Activated B cell treated with CpG ODN at 0.5 μM for 24 hours (primary cell): ENCODE measurements at regions not wholly inside any gene's neighbourhood (a gene's known extent, or its start where the extent isn't known, plus 50 kb on each side); places are given as distances from the start of the nearest gene placed in this dataset.

Experiments used
- ATAC-seq: fragments of 200-7000 bp; cut with Tn5 transposase; one replicate; pipeline ENCODE4 v1.10.0; 2021; ENCODE audit warnings: low read depth, mild to moderate bottlenecking, moderate library complexity
- CTCF ChIA-PET: fragments of 350-600 bp; sonication (Branson Sonifier 250); formaldehyde crosslinking; loops from one replicate; lab custom pipeline; 2021; ENCODE audit warnings: antibody characterized with exemption; lab: Charles Lee
- POLR2A ChIA-PET: fragments of 350-600 bp; sonication (Branson Sonifier 250); formaldehyde crosslinking; loops from one replicate; lab custom pipeline; 2021; ENCODE audit warnings: antibody characterized with exemption; lab: Charles Lee
- DNase-seq: peaks from one replicate; pipeline ENCODE4 v3.0.0; 2022
- H3K27ac Mint-ChIP-seq: one replicate; pipeline ENCODE4 v1.8.0; 2020; ENCODE audit warnings: mixed read lengths
- H3K27me3 Mint-ChIP-seq: one replicate; pipeline ENCODE4 v1.8.0; 2021; ENCODE audit warnings: mixed read lengths
- H3K36me3 Mint-ChIP-seq: one replicate; pipeline ENCODE4 v1.8.0; 2021; ENCODE audit warnings: low read depth, mixed read lengths
- H3K4me1 Mint-ChIP-seq: one replicate; pipeline ENCODE4 v1.8.0; 2021; ENCODE audit warnings: mixed read lengths
- H3K4me3 Mint-ChIP-seq: one replicate; pipeline ENCODE4 v1.8.0; 2020; ENCODE audit warnings: mild to moderate bottlenecking, mixed read lengths
- H3K9me3 Mint-ChIP-seq: one replicate; pipeline ENCODE4 v1.8.0; 2020; ENCODE audit warnings: mixed read lengths
- CTCF ChIP-seq: fragments of 200-600 bp; IDR thresholded peaks from one replicate; pipeline ENCODE4 v1.8.0; 2022; ENCODE audit warnings: antibody characterized with exemption, mild to moderate bottlenecking
- intact Hi-C: fragments of 100-400 bp; cut with micrococcal nuclease; formaldehyde crosslinking; loops from one replicate; pipeline ENCODE4 v1.15.1; 2024

- intact Hi-C loops = no loop called here
- no peak overlapping the region for H3K4me3 Mint-ChIP-seq
Measured at GRCh38 chr3:150091626-150092025, 120.9 kb upstream of the PFN2 start.

GRCh38 chr3:150090877-150091276 lies 120.2 kb upstream of the PFN2 start:
- H3K27me3 Mint-ChIP-seq = peaks cover 10% of the 10 kb centered on the region
- intact Hi-C loops = no loop called here

More at GRCh38 chr3:150091626-150092025, 120.9 kb upstream of the PFN2 start:
- TF ChIP-seq CTCF = no peak
- CTCF ChIA-PET = no interaction called here
- DNase-seq = no peak
- H3K9me3 Mint-ChIP-seq = no peaks in the 10 kb centered on the region
- H3K27me3 Mint-ChIP-seq = peaks cover 10% of the 10 kb centered on the region
- no peaks in the 10 kb centered on the region for H3K4me1 Mint-ChIP-seq
- H3K27ac Mint-ChIP-seq = no peak overlapping the region
- H3K36me3 Mint-ChIP-seq = no peaks in the 10 kb centered on the region
- ATAC-seq = no peak
- POLR2A ChIA-PET = no interaction called here

GRCh38 chr3:150090006-150090405 lies 119.3 kb upstream of the PFN2 start:
- TF ChIP-seq CTCF = no peak
- CTCF ChIA-PET = no interaction called here
- no peak for DNase-seq

More at GRCh38 chr3:150090877-150091276, 120.2 kb upstream of the PFN2 start:
- no peak overlapping the region for H3K27ac Mint-ChIP-seq
- no peaks in the 10 kb centered on the region for H3K9me3 Mint-ChIP-seq
- H3K4me1 Mint-ChIP-seq = no peaks in the 10 kb centered on the region
- no peak for TF ChIP-seq CTCF
- H3K4me3 Mint-ChIP-seq = no peak overlapping the region
- H3K36me3 Mint-ChIP-seq = no peaks in the 10 kb centered on the region
- DNase-seq (no peak), ATAC-seq (no peak)
- CTCF ChIA-PET = no interaction called here
- POLR2A ChIA-PET = no interaction called here

GRCh38 chr3:150084128-150084527 lies 113.4 kb upstream of the PFN2 start:
- no peak overlapping the region for H3K27ac Mint-ChIP-seq
- no peak for DNase-seq
- no peak for ATAC-seq
- no peaks in the 10 kb centered on the region for H3K36me3 Mint-ChIP-seq
- no peaks in the 10 kb centered on the region for H3K9me3 Mint-ChIP-seq
- no peaks in the 10 kb centered on the region for H3K4me1 Mint-ChIP-seq
- peaks cover 4% of the 10 kb centered on the region for H3K27me3 Mint-ChIP-seq
- TF ChIP-seq CTCF = no peak
- no peak overlapping the region for H3K4me3 Mint-ChIP-seq
- intact Hi-C loops = no loop called here
- CTCF ChIA-PET = no interaction called here
- POLR2A ChIA-PET = no interaction called here

More at GRCh38 chr3:150090006-150090405, 119.3 kb upstream of the PFN2 start:
- H3K9me3 Mint-ChIP-seq = no peaks in the 10 kb centered on the region
- POLR2A ChIA-PET = no interaction called here
- H3K4me3 Mint-ChIP-seq = no peak overlapping the region
- no peaks in the 10 kb centered on the region for H3K4me1 Mint-ChIP-seq
- H3K36me3 Mint-ChIP-seq = no peaks in the 10 kb centered on the region
- intact Hi-C loops = no loop called here
- no peak overlapping the region for H3K27ac Mint-ChIP-seq
- no peak for ATAC-seq
- H3K27me3 Mint-ChIP-seq = peaks cover 10% of the 10 kb centered on the region

- no peaks in the 10 kb centered on the region for H3K36me3 Mint-ChIP-seq
- H3K9me3 Mint-ChIP-seq = no peaks in the 10 kb centered on the region
- intact Hi-C loops = no loop called here
- TF ChIP-seq CTCF = no peak
- ChIA-PET CTCF (no interaction called here), POLR2A (no interaction called here)
- no peak overlapping the region for H3K27ac Mint-ChIP-seq
- DNase-seq (no peak), ATAC-seq (no peak)
- H3K4me1 Mint-ChIP-seq = no peaks in the 10 kb centered on the region
- H3K27me3 Mint-ChIP-seq = peaks cover 4% of the 10 kb centered on the region
- H3K4me3 Mint-ChIP-seq = no peak overlapping the region
Measured at GRCh38 chr3:150083655-150084042, 113.0 kb upstream of the PFN2 start.
